Left ventricle myocardium inferior (tissue), 1 donor: ENCODE measurements at regions not wholly inside any gene's neighbourhood (a gene's known extent, or its start where the extent isn't known, plus 50 kb on each side); places are given as distances from the start of the nearest gene placed in this dataset.

Experiments used
- DNase-seq: peaks from one replicate; pipeline ENCODE4 v3.0.0-alpha.2; 2020
- H3K27ac ChIP-seq: fragments of 200-600 bp; replicated peaks from 2 replicates; pipeline ENCODE4 v1.8.0; 2021
- H3K27me3 ChIP-seq: fragments of 200-600 bp; 2 replicates; pipeline ENCODE4 v1.8.0; 2021; ENCODE audit warnings: low read depth
- H3K36me3 ChIP-seq: fragments of 200-600 bp; 2 replicates; pipeline ENCODE4 v1.8.0; 2021
- H3K4me1 ChIP-seq: fragments of 200-600 bp; 2 replicates; pipeline ENCODE4 v1.8.0; 2021
- H3K4me3 ChIP-seq: fragments of 200-600 bp; 2 replicates; pipeline ENCODE4 v1.8.0; 2021; ENCODE audit warnings: mild to moderate bottlenecking, moderate library complexity
- H3K9me3 ChIP-seq: fragments of 200-600 bp; replicated peaks from 2 replicates; pipeline ENCODE4 v1.8.0; 2021
- CTCF ChIP-seq: fragments of 200-600 bp; IDR thresholded peaks from 2 replicates; pipeline ENCODE4 v1.8.0; 2021; ENCODE audit warnings: antibody characterized with exemption, mild to moderate bottlenecking, borderline replicate concordance
- intact Hi-C: fragments of 100-400 bp; cut with micrococcal nuclease; formaldehyde crosslinking; loops from one replicate; pipeline ENCODE4 v1.11.0; 2022
- donor health status: DM: no; HTN: yes; CAD: no; lungs with severe emphysema.

- no peak for TF ChIP-seq CTCF
Observed at GRCh38 chr14:98698341-98698740, 573.7 kb downstream of the BCL11B start.

GRCh38 chr14:98700748-98701147 is 571.2 kb downstream of the BCL11B start:
- H3K4me3 ChIP-seq = no peak overlapping the region
- no peaks in the 10 kb centered on the region for H3K9me3 ChIP-seq
- no peaks in the 10 kb centered on the region for H3K36me3 ChIP-seq
- no peak overlapping the region for H3K27ac ChIP-seq
- intact Hi-C loops = no loop called here
- TF ChIP-seq CTCF = no peak
- DNase-seq = no peak
- H3K4me1 ChIP-seq = no peaks in the 10 kb centered on the region
- H3K27me3 ChIP-seq = peaks cover 27% of the 10 kb centered on the region

More at GRCh38 chr14:98698341-98698740, 573.7 kb downstream of the BCL11B start:
- Histone ChIP-seq H3K27ac (no peak overlapping the region), H3K27me3 (peaks cover 27% of the 10 kb centered on the region), H3K36me3 (no peaks in the 10 kb centered on the region), H3K4me3 (no peak overlapping the region), H3K4me1 (no peaks in the 10 kb centered on the region), H3K9me3 (no peaks in the 10 kb centered on the region)
- intact Hi-C loops = no loop called here
- no peak for DNase-seq

GRCh38 chr14:98701377-98701776 is 570.6 kb downstream of the BCL11B start:
- Histone ChIP-seq H3K9me3 (no peaks in the 10 kb centered on the region), H3K36me3 (no peaks in the 10 kb centered on the region), H3K4me3 (no peak overlapping the region), H3K27me3 (peaks cover 33% of the 10 kb centered on the region), H3K27ac (no peak overlapping the region), H3K4me1 (no peaks in the 10 kb centered on the region)
- DNase-seq = no peak
- intact Hi-C loops = no loop called here
- no peak for TF ChIP-seq CTCF

- Histone ChIP-seq H3K4me1 (no peaks in the 10 kb centered on the region), H3K9me3 (no peaks in the 10 kb centered on the region), H3K27me3 (peaks cover 50% of the 10 kb centered on the region), H3K27ac (no peak overlapping the region), H3K4me3 (no peak overlapping the region), H3K36me3 (no peaks in the 10 kb centered on the region)
- no peak for DNase-seq
- TF ChIP-seq CTCF = no peak
- intact Hi-C loops = no loop called here
Observed at GRCh38 chr14:98704441-98704840, 567.6 kb downstream of the BCL11B start.

- DNase-seq = no peak
Observed at GRCh38 chr14:98705871-98706300, 566.1 kb downstream of the BCL11B start.

More at GRCh38 chr14:98705871-98706300, 566.1 kb downstream of the BCL11B start:
- intact Hi-C loops = no loop called here
- H3K9me3 ChIP-seq = no peaks in the 10 kb centered on the region
- H3K36me3 ChIP-seq = no peaks in the 10 kb centered on the region
- TF ChIP-seq CTCF = no peak
- H3K27me3 ChIP-seq = peaks cover 52% of the 10 kb centered on the region
- no peak overlapping the region for H3K27ac ChIP-seq
- no peaks in the 10 kb centered on the region for H3K4me1 ChIP-seq
- no peak overlapping the region for H3K4me3 ChIP-seq
